NCI-H2227 treated with DMSO at 0.1 percent for 48 hours (cell line): ENCODE measurements at regions not wholly inside any gene's neighbourhood (a gene's known extent, or its start where the extent isn't known, plus 50 kb on each side); places are given as distances from the start of the nearest gene placed in this dataset.

Experiments
- DNase-seq: peaks from one replicate; lab custom pipeline; 2025; lab: John Stamatoyannopoulos, UW

- no peak for DNase-seq
Observed at GRCh38 chr12:42961395-42961794, 371.8 kb upstream of the PRICKLE1 start.

- no peak for DNase-seq
Observed at GRCh38 chr12:42960087-42960527, 370.6 kb upstream of the PRICKLE1 start.

DNA sequence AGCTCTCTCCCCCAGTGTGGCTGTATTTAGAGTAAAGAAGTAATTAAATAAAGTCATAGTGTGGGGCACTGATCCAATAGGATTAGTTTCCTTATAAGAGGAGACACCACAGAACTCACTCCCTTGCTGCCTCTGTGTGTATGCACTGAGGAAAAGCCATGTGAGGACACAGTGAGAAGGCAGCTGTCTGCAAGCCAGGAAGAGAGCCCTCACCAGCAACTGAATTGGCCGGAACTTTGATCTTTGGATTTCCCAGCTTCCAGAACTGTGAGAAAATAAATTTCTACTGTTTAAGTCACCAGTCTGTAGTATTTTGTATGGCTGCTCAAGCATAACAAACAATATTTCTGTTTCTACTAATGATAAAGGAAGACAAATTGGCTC, 368.7 kb upstream of the PRICKLE1 start:
- no peak for DNase-seq

DNA sequence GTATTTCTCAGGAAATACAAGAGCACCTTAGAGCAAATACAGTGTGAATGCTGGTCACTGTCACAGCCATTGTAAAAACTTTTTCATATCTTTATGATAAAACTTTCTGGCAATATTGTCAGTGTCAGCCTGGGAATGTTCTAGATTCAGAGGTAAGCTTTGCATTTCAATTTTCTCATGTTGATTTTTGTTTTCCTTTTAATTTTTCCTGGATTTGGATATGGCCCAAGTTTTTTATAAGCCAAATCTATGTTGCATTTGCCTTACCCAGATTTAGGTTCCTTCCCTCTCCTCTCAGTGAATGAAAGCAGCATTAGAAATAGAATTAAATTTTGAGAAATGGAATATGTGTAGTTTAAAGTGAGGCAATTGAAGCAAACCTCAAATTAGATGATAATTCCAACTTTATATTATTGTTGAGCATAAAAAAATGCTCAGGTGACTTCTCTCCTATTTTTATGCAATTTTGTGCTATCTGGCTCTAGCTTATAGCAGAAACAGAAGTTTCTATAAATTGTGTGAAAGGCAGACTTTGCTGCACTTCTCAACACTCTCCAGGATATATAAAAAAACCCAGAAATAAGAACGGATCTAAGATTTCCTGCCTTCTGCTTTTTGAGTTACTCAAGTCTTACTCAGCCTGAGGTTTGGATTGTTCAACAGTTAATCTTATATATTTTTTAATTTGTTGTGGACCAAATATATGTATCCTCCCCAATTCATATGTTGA, 368.2 kb upstream of the PRICKLE1 start:
- DNase-seq: no peak

DNA sequence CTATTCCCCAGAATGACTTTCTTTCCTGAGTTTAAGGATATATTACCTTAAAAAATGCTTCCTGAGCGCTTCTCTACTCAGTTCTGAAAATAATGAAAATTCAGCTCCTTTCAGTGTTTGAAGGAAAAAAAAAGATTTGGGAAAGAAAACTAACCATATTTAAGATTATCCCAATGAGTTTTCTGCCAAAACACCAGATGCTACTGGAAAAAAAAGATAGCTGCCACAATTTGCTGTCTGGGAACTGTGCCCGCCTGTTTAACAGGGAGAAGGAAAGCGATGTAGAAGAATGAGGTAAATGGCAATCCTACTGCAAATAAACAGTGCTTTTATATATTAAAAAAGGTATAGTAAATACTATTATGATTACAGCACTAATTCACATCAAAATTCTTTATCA, 367.6 kb upstream of the PRICKLE1 start:
- DNase-seq: no peak

GRCh38 chr12:42953021-42953420, 363.5 kb upstream of the PRICKLE1 start:
- no peak for DNase-seq

- DNase-seq: no peak
Observed at GRCh38 chr12:42946871-42947381, 357.4 kb upstream of the PRICKLE1 start.

GRCh38 chr12:42945927-42946326, 356.4 kb upstream of the PRICKLE1 start:
- DNase-seq: no peak

DNA sequence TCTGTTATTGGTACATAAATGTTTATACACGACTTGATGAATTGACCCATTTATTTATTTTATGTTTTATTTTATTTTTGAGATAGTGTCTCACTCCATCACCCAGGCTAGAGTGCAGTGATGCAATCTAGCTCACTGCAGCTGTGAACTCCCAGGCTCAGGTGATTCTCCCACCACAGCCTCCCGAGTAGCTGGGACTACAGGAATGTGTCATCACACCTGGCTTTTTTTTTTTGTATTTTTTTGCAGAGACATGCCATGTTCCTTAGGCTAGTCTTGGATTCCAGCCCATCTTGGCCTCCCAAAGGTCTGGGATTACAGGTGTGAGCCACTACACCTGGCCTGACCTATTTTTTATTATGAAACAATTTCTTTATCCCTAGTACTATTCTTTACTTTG, 355.0 kb upstream of the PRICKLE1 start:
- no peak for DNase-seq

DNA sequence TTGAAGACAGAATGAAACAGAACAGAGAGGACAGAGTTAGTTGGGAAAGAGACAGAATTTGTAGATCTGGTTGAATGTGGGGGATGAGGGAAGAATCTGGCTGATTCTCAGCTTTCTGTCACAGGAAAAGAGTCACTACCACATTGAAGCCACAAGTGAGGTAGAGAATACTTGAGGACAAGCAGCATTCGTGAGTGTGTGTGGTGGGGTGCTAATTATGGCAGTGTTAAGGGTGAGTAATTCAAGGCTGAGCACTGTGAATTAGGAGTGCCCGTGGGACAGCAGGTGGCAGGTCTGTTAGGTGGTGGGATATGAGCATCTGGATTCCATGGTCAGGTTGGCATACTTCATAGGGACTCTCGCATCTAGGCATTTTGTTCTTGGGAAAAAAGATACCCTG, 347.4 kb upstream of the PRICKLE1 start:
- no peak for DNase-seq

DNA sequence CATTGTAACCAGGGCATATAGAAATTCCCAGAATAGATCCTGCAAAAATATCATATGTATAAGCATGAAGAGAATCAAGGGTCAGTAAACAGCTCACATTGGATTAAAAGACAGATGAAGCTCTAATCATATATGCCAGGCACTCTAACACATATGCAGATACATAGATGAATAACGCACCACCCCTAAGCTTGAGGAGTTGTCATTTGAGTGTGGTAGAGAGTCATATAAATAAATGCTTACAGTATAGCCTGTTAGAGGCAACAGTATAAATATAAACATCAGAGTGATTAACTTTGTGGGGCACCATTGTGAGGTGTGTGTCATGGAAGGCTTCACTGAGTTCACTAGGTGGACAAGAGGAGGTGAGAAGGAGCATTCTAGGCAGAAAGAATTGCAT, 346.7 kb upstream of the PRICKLE1 start:
- DNase-seq: no peak

DNA sequence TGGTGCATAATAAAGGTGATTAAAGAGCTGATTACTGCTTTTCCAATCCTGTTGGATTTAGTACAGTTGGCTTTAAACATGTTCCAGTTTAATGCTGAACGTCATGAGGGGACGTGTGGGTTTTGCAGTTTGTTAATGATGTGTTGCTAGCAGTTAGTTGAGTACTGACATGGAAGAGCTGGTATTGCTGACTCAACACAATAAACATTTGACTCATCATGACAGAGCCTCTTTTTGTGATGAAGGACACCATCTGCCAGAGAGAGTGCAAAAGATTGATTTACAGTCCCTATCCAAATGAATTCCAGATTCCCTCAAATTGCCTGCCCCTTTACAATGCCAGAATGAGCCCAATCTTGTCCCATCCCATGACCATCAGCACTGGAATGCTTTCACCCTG, 346.2 kb upstream of the PRICKLE1 start:
- no peak for DNase-seq

- no peak for DNase-seq
Observed at GRCh38 chr12:42935090-42935489, 345.5 kb upstream of the PRICKLE1 start.

DNA sequence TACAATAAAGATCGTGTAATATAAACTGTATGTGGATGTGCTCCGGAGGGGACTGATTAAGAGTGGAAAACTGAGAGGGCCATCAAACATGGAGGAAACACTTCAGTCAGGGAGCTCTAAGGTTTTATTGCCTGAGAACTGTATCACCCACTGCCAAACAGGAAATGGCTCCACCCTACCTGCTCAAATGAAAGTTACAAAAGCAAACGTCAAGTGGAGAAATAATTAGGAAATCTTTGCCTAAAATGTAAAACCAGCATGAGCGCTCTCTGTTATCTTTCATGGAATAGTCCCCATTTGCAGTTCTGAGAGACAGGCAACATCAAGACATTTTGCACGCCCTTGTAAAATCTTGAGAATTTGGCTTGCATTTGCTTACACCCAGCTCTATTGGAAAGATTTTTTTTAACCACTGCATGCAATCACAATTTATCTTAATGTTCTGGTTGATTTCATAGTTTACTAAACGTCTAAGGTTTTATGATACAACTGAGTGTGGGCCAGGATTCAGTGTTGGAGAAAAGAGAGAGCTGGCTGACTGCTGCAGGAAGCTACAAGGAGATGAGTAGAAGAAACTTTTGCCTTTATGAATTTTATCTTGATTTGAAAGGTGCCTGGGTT, 344.0 kb upstream of the PRICKLE1 start:
- no peak for DNase-seq

GRCh38 chr12:42932936-42933335, 343.4 kb upstream of the PRICKLE1 start:
- no peak for DNase-seq

- no peak for DNase-seq
Observed at GRCh38 chr12:42926232-42926631, 336.7 kb upstream of the PRICKLE1 start.

DNA sequence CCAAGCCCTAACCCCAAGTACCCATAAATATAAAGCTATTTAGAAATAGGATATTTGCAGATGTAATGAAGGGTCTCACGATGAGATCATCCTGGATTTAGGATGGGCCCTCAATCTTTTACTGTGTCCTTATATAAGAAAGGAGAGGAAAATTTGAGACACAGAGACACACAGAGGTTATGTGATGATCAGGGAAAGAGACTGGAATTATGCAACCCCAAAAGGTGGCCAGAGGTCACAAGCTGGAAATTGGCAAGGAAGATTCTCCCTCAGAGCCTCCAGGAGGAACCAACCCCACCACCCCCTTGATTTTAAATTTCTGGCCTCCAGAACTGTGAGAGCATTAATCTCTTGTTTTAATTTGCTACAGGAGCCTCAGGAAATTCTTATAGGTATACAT, 334.9 kb upstream of the PRICKLE1 start:
- DNase-seq: no peak

DNA sequence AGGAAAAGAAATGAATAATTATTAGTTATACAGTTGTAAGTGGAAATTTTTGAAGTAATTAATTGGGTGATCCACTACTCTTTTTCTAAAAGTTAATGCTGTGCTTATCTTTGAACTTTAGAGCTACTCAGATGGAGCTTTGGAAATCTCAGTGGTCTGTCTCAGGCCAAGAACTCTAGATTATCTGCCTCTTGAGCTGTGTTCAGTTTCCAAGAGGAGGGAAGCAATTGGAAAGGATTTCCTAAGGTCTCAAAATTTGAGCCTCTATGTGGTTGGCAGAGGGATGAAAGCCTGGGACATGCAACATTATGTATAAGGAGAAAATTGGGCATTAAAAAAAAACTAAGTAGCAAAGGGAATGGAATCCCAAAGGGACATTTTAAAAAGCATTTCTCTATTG, 334.0 kb upstream of the PRICKLE1 start:
- no peak for DNase-seq

- DNase-seq: no peak
Observed at GRCh38 chr12:42923156-42923555, 333.6 kb upstream of the PRICKLE1 start.

DNA sequence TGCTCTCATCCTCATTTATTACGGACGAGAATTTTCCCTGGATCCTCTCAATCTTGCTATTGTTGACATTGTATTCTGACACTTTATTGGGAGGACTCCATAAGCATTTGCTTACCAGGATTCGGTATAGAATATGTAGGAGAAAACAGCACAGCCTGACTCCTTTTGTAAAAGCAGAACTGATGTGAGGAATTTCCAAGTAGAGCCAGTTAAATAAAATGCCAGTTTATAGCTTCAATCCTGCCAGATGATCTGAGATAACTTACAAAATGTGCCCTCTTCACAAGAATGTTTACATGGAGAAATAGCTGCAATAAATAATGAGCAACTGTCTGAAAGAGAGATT, 332.9 kb upstream of the PRICKLE1 start:
- no peak for DNase-seq

DNA sequence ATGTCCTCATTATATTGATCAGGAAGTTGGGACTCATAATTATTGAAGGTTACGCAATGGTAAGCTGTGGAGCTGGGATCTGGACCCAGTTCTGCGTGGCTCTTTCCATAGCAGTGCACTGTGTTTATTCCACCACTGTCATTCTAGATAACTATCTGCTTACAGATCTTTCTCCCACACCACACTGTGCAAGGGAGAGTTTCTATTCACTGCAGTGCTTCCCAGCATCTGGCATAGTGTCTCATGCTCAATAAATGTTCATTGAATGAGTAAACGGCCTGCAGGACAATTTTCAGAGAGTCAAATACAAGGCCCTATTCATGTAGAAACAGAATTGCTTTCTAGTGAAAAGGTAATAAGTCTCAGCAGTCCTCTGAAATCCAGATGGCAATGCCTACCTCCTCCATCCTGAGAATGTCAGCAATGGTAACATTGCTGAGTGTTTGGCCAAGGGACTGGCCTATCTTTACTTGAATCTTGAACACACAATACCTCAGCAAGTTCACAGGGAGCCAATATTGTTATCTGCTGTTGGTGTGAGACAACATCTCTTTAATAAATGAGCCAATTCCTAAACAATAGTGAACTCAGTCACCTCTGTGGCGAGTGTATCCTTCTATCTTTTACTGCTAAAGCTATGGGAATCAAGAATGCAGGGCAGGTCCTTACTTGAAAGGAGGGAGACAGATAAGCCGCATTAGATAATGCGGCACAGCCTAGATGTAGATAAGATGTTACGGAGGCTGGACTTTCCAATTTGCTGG, 332.4 kb upstream of the PRICKLE1 start:
- DNase-seq: no peak

DNA sequence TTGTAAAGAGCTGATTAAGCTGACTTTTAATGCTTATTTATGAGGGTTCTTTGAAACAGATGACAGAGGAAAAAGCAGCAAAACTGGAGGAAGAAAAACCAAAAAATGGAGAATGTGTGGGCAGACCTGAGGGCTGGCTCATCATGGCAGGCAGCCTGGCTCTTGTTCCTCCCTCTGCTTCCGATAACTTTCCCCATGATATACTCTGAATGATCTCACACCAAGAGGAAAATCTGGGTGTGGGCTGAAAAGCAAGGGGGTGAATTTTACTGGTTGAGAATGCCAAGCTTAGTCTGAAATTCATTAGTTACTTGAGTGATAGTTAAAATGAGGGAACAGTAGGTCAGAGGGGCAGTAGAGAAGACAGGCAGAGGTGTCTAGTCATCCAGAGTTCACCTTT, 330.1 kb upstream of the PRICKLE1 start:
- DNase-seq: no peak

DNA sequence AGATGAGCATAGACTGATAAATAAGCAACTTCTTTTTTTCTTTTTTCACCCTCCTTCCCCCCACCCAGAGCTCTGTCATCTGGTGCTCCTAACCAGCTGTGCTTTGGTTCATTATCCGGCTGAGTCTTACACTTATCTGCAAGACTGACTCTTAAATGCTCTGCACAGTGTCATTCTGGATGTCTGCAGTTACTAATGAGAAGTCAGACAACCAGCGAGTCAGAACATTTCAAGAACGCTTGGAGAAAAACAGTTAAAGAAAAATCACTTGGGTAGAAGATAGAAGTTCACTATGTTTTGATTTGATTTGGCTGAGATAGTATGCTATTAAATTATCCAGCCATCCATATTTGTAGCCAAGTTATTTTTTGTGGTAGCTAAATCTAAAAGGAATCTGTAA, 328.9 kb upstream of the PRICKLE1 start:
- no peak for DNase-seq
